GM23338 (cell line): ENCODE measurements at regions not wholly inside any gene's neighbourhood (a gene's known extent, or its start where the extent isn't known, plus 50 kb on each side); places are given as distances from the start of the nearest gene placed in this dataset.

Source experiments
- ATAC-seq: fragments of 200-7000 bp; cut with Tn5 transposase; 3 replicates; pipeline ENCODE4 v1.9.1; 2020
- DNase-seq: peaks from one replicate; pipeline ENCODE4 v3.0.0-alpha.2; 2015; ENCODE audit warnings: low spot score
- H2AFZ ChIP-seq: fragments of 200-600 bp; sonication (generic); 2 replicates; pipeline ENCODE4 v1.8.0; 2016; ENCODE audit warnings: antibody characterized with exemption, mild to moderate bottlenecking, moderate library complexity
- H3F3A ChIP-seq: fragments of 200-600 bp; sonication (generic); replicated peaks from 2 replicates; pipeline ENCODE4 v1.8.0; 2017; ENCODE audit warnings: antibody characterized with exemption, mixed run types, low read depth
- H3K27ac ChIP-seq: fragments of 200-600 bp; sonication (generic); 2 replicates; pipeline ENCODE4 v1.6.1; 2016; ENCODE audit warnings: low read depth
- H3K27me3 ChIP-seq: fragments of 200-600 bp; sonication (generic); 2 replicates; pipeline ENCODE4 v1.8.0; 2016; ENCODE audit warnings: mild to moderate bottlenecking, mixed run types, moderate library complexity; ENCODE audit not compliant: insufficient read depth
- H3K36me3 ChIP-seq: fragments of 200-600 bp; sonication (generic); 2 replicates; pipeline ENCODE4 v1.8.0; 2016; ENCODE audit warnings: mild to moderate bottlenecking; ENCODE audit not compliant: insufficient read depth
- H3K4me1 ChIP-seq: fragments of 200-600 bp; sonication (generic); 2 replicates; pipeline ENCODE4 v1.8.0; 2016; ENCODE audit warnings: mild to moderate bottlenecking, moderate library complexity; ENCODE audit not compliant: insufficient read depth
- H3K4me2 ChIP-seq: fragments of 200-600 bp; sonication (generic); 2 replicates; pipeline ENCODE4 v1.7.1; 2017; ENCODE audit warnings: mixed run types
- H3K4me3 ChIP-seq: fragments of 200-600 bp; sonication (generic); 2 replicates; pipeline ENCODE4 v1.6.1; 2016; ENCODE audit warnings: mixed run types
- H3K79me2 ChIP-seq: fragments of 200-600 bp; sonication (generic); replicated peaks from 2 replicates; pipeline ENCODE4 v1.8.0; 2017; ENCODE audit warnings: mild to moderate bottlenecking; ENCODE audit not compliant: insufficient read depth
- H3K9me2 ChIP-seq: fragments of 200-600 bp; sonication (generic); 2 replicates; pipeline ENCODE4 v1.8.0; 2017; ENCODE audit not compliant: insufficient read depth
- H4K20me1 ChIP-seq: fragments of 200-600 bp; sonication (generic); replicated peaks from 2 replicates; pipeline ENCODE4 v1.8.0; 2017; ENCODE audit warnings: mild to moderate bottlenecking; ENCODE audit not compliant: insufficient read depth
- H3K27ac Mint-ChIP-seq: 2 replicates; pipeline ENCODE4 v1.8.0; 2020; ENCODE audit warnings: inconsistent platforms, mild to moderate bottlenecking, moderate library complexity, mixed read lengths
- H3K27me3 Mint-ChIP-seq: 3 replicates; pipeline ENCODE4 v1.8.0; 2022; ENCODE audit warnings: low read depth, mild to moderate bottlenecking, moderate library complexity, mixed read lengths, inconsistent platforms; ENCODE audit not compliant: insufficient read depth, poor library complexity
- H3K36me3 Mint-ChIP-seq: 3 replicates; pipeline ENCODE4 v1.8.0; 2021; ENCODE audit warnings: low read depth, mild to moderate bottlenecking, inconsistent platforms, moderate library complexity, mixed read lengths
- H3K4me1 Mint-ChIP-seq: 3 replicates; pipeline ENCODE4 v1.8.0; 2020; ENCODE audit warnings: mild to moderate bottlenecking, inconsistent platforms, mixed read lengths
- H3K4me3 Mint-ChIP-seq: 3 replicates; pipeline ENCODE4 v1.8.0; 2021; ENCODE audit warnings: moderate library complexity, mild to moderate bottlenecking, inconsistent platforms, mixed read lengths
- H3K9me3 Mint-ChIP-seq: 3 replicates; pipeline ENCODE4 v1.8.0; 2020; ENCODE audit warnings: moderate library complexity, mild to moderate bottlenecking, inconsistent platforms, mixed read lengths
- CREB1 ChIP-seq: fragments of 250-450 bp; sonication (Bioruptor Pico); IDR thresholded peaks from 2 replicates; pipeline ENCODE4 v1.5.0; 2020; ENCODE audit warnings: low read depth, mild to moderate bottlenecking, moderate library complexity
- EZH2 ChIP-seq: fragments of 200-600 bp; sonication (generic); IDR thresholded peaks from one replicate; pipeline ENCODE4 v1.8.0; 2017; ENCODE audit warnings: antibody characterized with exemption, mild to moderate bottlenecking, low read depth; ENCODE audit not compliant: unreplicated experiment
- EZH2phosphoT487 ChIP-seq: fragments of 200-600 bp; sonication (generic); IDR thresholded peaks from one replicate; pipeline ENCODE4 v1.8.1; 2018; ENCODE audit warnings: antibody characterized with exemption; ENCODE audit not compliant: unreplicated experiment
- JUNB ChIP-seq: IDR thresholded peaks from one replicate; pipeline ENCODE4 v1.6.1; 2016; ENCODE audit warnings: antibody characterized with exemption; ENCODE audit not compliant: unreplicated experiment
- NANOG ChIP-seq: IDR thresholded peaks from 2 replicates; pipeline ENCODE4 v1.6.1; 2016; ENCODE audit warnings: antibody characterized with exemption, borderline replicate concordance
- POLR2AphosphoS5 ChIP-seq: IDR thresholded peaks from 2 replicates; pipeline ENCODE4 v1.6.1; 2016; ENCODE audit warnings: antibody characterized with exemption, low read depth
- STAT1 ChIP-seq: IDR thresholded peaks from one replicate; pipeline ENCODE4 v1.6.1; 2016; ENCODE audit warnings: antibody characterized with exemption; ENCODE audit not compliant: unreplicated experiment
- ZNF114 ChIP-seq: fragments of 250-450 bp; sonication (Bioruptor Pico); IDR thresholded peaks from 2 replicates; pipeline ENCODE4 v1.5.0; 2020; ENCODE audit warnings: mild to moderate bottlenecking, moderate library complexity
- ZNF331 ChIP-seq: fragments of 250-450 bp; sonication (Bioruptor Pico); IDR thresholded peaks from 2 replicates; pipeline ENCODE4 v1.5.0; 2020; ENCODE audit warnings: low read depth, mild to moderate bottlenecking, moderate library complexity
- TF ChIP-seq, protein P1 (sequence below), 2 experiments: fragments of 200-600 bp in 1 of 2; sonication (generic) in 1 of 2; conservative IDR thresholded peaks; 2 replicates each; pipeline versions ENCODE4 v1.5.1 to v1.6.1; 2016 to 2017; ENCODE audit warnings: antibody characterized with exemption in 2 of 2, low read depth in 2 of 2, mild to moderate bottlenecking in 2 of 2, moderate library complexity in 1 of 2
- TF ChIP-seq, protein P2 (sequence below): fragments of 250-450 bp; sonication (Bioruptor Pico); IDR thresholded peaks from 2 replicates; pipeline ENCODE4 v1.5.0; 2020; ENCODE audit warnings: mild to moderate bottlenecking, moderate library complexity
- TF ChIP-seq, protein P3 (sequence below): IDR thresholded peaks from one replicate; pipeline ENCODE4 v1.6.1; 2018; ENCODE audit warnings: antibody characterized with exemption; ENCODE audit not compliant: unreplicated experiment

DNA sequence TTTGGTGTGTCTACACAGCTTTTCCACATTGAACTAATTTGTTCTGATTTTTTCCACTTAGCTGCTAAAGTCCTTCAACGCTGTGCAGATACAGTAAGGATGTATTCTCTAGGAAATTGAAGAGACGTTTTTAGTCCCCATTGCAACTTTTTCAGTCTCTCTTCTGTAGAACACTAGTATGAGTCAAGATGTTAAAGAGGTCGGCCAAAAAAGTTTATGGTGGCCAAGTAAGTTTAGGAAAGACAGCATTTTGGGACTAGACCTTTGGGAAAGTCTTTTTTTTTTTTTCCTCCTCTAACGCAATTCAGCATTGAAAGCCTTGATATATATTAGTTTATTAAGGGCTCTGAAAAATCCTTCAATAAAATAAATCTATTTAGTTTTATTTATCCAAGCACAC is 243.5 kb upstream of the FBXL7 start:
- Mint-ChIP-seq H3K9me3 (no peaks in the 10 kb centered on the region; the same call in 2 of the 3 replicates), H3K36me3 (no peaks in the 10 kb centered on the region), H3K4me3 (no peak overlapping the region), H3K4me1 (no peaks in the 10 kb centered on the region), H3K27me3 (no peaks in the 10 kb centered on the region), H3K27ac (no peak overlapping the region)
- no peaks in the 10 kb centered on the region for H3K4me1 ChIP-seq
- no peak for ATAC-seq
- H3K27me3 ChIP-seq, result no peaks in the 10 kb centered on the region
- DNase-seq, result no peak
- H3K4me2 ChIP-seq, result no peak overlapping the region
- H3F3A ChIP-seq, result no peaks in the 10 kb centered on the region
- TF ChIP-seq EZH2phosphoT487 (no peak), POLR2AphosphoS5 (no peak), CREB1 (no peak)
- no peak overlapping the region for H3K27ac ChIP-seq
- peaks cover 10% of the 10 kb centered on the region; the same call in 1 of the 2 replicates for H3K9me2 ChIP-seq
- H3K36me3 ChIP-seq, result no peaks in the 10 kb centered on the region
- no peaks in the 10 kb centered on the region for H3K79me2 ChIP-seq
- no peak overlapping the region for H3K4me3 ChIP-seq
- no peak overlapping the region for H2AFZ ChIP-seq
- no peaks in the 10 kb centered on the region for H4K20me1 ChIP-seq

DNA sequence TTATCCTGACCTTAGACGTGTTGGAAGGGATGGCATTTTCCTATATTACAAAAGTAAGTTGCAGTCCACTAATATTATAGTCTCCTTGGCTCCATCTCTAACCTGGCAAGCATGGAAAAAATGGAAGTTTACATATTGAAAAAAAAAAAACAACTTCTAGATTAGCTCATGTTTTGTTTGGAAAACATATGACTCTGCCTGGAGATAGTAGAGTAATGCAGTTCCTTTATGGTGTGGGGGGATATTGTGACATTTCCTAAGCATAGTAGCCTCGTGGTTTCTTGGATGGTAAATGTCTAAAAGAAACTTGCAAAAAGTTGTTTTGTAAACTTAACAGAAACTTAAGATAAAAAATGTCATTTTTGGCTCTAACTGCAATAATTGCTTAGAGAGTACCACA is 244.4 kb upstream of the FBXL7 start:
- no peaks in the 10 kb centered on the region for H3K79me2 ChIP-seq
- H3K36me3 Mint-ChIP-seq, result no peaks in the 10 kb centered on the region
- ATAC-seq, result no peak
- H3F3A ChIP-seq, result no peaks in the 10 kb centered on the region
- no peak overlapping the region for H2AFZ ChIP-seq
- no peaks in the 10 kb centered on the region for H3K4me1 ChIP-seq
- H3K4me1 Mint-ChIP-seq, result no peaks in the 10 kb centered on the region
- no peak overlapping the region for H3K27ac Mint-ChIP-seq
- H3K27me3 Mint-ChIP-seq, result no peaks in the 10 kb centered on the region
- no peaks in the 10 kb centered on the region for H4K20me1 ChIP-seq
- no peak overlapping the region for H3K4me2 ChIP-seq
- H3K27me3 ChIP-seq, result no peaks in the 10 kb centered on the region
- DNase-seq, result no peak
- H3K4me3 ChIP-seq, result no peak overlapping the region
- H3K9me2 ChIP-seq, result peaks cover 10% of the 10 kb centered on the region; the same call in 1 of the 2 replicates
- H3K4me3 Mint-ChIP-seq, result no peak overlapping the region
- no peaks in the 10 kb centered on the region; the same call in 2 of the 3 replicates for H3K9me3 Mint-ChIP-seq
- H3K27ac ChIP-seq, result no peak overlapping the region
- no peaks in the 10 kb centered on the region for H3K36me3 ChIP-seq
- TF ChIP-seq JUNB (no peak), CREB1 (no peak), STAT1 (no peak), ZNF331 (CRISPR knock-in tag) (no peak), EZH2phosphoT487 (no peak), POLR2AphosphoS5 (no peak), NANOG (no peak), ZNF114 (CRISPR knock-in tag) (no peak), EZH2 (no peak)
- TF ChIP-seq, protein P1, sequence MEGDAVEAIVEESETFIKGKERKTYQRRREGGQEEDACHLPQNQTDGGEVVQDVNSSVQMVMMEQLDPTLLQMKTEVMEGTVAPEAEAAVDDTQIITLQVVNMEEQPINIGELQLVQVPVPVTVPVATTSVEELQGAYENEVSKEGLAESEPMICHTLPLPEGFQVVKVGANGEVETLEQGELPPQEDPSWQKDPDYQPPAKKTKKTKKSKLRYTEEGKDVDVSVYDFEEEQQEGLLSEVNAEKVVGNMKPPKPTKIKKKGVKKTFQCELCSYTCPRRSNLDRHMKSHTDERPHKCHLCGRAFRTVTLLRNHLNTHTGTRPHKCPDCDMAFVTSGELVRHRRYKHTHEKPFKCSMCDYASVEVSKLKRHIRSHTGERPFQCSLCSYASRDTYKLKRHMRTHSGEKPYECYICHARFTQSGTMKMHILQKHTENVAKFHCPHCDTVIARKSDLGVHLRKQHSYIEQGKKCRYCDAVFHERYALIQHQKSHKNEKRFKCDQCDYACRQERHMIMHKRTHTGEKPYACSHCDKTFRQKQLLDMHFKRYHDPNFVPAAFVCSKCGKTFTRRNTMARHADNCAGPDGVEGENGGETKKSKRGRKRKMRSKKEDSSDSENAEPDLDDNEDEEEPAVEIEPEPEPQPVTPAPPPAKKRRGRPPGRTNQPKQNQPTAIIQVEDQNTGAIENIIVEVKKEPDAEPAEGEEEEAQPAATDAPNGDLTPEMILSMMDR (conservative IDR thresholded peaks at IDR 0.05; ENCODE audit: low read depth in 2 of 2), result no peak
- TF ChIP-seq, protein P2, sequence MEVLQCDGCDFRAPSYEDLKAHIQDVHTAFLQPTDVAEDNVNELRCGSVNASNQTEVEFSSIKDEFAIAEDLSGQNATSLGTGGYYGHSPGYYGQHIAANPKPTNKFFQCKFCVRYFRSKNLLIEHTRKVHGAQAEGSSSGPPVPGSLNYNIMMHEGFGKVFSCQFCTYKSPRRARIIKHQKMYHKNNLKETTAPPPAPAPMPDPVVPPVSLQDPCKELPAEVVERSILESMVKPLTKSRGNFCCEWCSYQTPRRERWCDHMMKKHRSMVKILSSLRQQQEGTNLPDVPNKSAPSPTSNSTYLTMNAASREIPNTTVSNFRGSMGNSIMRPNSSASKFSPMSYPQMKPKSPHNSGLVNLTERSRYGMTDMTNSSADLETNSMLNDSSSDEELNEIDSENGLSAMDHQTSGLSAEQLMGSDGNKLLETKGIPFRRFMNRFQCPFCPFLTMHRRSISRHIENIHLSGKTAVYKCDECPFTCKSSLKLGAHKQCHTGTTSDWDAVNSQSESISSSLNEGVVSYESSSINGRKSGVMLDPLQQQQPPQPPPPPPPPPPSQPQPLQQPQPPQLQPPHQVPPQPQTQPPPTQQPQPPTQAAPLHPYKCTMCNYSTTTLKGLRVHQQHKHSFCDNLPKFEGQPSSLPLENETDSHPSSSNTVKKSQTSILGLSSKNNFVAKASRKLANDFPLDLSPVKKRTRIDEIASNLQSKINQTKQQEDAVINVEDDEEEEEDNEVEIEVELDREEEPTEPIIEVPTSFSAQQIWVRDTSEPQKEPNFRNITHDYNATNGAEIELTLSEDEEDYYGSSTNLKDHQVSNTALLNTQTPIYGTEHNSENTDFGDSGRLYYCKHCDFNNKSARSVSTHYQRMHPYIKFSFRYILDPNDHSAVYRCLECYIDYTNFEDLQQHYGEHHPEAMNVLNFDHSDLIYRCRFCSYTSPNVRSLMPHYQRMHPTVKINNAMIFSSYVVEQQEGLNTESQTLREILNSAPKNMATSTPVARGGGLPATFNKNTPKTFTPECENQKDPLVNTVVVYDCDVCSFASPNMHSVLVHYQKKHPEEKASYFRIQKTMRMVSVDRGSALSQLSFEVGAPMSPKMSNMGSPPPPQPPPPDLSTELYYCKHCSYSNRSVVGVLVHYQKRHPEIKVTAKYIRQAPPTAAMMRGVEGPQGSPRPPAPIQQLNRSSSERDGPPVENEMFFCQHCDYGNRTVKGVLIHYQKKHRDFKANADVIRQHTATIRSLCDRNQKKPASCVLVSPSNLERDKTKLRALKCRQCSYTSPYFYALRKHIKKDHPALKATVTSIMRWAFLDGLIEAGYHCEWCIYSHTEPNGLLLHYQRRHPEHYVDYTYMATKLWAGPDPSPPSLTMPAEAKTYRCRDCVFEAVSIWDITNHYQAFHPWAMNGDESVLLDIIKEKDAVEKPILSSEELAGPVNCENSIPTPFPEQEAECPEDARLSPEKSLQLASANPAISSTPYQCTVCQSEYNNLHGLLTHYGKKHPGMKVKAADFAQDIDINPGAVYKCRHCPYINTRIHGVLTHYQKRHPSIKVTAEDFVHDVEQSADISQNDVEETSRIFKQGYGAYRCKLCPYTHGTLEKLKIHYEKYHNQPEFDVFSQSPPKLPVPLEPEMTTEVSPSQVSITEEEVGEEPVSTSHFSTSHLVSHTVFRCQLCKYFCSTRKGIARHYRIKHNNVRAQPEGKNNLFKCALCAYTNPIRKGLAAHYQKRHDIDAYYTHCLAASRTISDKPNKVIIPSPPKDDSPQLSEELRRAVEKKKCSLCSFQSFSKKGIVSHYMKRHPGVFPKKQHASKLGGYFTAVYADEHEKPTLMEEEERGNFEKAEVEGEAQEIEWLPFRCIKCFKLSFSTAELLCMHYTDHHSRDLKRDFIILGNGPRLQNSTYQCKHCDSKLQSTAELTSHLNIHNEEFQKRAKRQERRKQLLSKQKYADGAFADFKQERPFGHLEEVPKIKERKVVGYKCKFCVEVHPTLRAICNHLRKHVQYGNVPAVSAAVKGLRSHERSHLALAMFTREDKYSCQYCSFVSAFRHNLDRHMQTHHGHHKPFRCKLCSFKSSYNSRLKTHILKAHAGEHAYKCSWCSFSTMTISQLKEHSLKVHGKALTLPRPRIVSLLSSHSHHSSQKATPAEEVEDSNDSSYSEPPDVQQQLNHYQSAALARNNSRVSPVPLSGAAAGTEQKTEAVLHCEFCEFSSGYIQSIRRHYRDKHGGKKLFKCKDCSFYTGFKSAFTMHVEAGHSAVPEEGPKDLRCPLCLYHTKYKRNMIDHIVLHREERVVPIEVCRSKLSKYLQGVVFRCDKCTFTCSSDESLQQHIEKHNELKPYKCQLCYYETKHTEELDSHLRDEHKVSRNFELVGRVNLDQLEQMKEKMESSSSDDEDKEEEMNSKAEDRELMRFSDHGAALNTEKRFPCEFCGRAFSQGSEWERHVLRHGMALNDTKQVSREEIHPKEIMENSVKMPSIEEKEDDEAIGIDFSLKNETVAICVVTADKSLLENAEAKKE (CRISPR knock-in tag), result no peak
- TF ChIP-seq, protein P3, sequence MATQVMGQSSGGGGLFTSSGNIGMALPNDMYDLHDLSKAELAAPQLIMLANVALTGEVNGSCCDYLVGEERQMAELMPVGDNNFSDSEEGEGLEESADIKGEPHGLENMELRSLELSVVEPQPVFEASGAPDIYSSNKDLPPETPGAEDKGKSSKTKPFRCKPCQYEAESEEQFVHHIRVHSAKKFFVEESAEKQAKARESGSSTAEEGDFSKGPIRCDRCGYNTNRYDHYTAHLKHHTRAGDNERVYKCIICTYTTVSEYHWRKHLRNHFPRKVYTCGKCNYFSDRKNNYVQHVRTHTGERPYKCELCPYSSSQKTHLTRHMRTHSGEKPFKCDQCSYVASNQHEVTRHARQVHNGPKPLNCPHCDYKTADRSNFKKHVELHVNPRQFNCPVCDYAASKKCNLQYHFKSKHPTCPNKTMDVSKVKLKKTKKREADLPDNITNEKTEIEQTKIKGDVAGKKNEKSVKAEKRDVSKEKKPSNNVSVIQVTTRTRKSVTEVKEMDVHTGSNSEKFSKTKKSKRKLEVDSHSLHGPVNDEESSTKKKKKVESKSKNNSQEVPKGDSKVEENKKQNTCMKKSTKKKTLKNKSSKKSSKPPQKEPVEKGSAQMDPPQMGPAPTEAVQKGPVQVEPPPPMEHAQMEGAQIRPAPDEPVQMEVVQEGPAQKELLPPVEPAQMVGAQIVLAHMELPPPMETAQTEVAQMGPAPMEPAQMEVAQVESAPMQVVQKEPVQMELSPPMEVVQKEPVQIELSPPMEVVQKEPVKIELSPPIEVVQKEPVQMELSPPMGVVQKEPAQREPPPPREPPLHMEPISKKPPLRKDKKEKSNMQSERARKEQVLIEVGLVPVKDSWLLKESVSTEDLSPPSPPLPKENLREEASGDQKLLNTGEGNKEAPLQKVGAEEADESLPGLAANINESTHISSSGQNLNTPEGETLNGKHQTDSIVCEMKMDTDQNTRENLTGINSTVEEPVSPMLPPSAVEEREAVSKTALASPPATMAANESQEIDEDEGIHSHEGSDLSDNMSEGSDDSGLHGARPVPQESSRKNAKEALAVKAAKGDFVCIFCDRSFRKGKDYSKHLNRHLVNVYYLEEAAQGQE, result no peak
